Activated gamma-delta T cell (primary cell): ENCODE measurements at regions not wholly inside any gene's neighbourhood (a gene's known extent, or its start where the extent isn't known, plus 50 kb on each side); places are given as distances from the start of the nearest gene placed in this dataset.
"Not testable (repeated sequence)": the region's sequence is repeated elsewhere in the genome, so short reads cannot be mapped to it uniquely, and the experiment has no call there.

ENCODE experiments used
- DNase-seq: peaks from one replicate; lab custom pipeline; 2025; lab: John Stamatoyannopoulos, UW

DNA sequence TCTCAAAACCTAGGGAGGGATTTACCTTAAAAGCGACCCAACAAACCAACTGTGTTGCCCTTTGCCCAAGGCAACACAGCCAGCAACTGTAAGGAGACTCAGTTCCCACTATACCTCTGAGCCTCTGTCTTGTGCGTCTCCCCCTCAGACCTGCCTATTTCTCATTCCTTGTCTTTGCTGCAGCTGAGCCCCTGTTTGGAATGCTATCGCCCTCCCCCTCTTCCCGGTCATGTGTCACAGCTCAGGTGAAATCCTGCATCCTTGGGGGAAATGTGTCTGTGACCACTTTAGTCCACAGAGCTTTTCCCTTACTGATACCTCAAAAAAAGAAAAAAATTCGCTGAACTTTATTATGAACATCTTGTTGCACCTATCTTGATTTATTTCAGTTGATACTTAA lies 52.0 kb upstream of the LRIG1 start:
- DNase-seq: no peak

DNA sequence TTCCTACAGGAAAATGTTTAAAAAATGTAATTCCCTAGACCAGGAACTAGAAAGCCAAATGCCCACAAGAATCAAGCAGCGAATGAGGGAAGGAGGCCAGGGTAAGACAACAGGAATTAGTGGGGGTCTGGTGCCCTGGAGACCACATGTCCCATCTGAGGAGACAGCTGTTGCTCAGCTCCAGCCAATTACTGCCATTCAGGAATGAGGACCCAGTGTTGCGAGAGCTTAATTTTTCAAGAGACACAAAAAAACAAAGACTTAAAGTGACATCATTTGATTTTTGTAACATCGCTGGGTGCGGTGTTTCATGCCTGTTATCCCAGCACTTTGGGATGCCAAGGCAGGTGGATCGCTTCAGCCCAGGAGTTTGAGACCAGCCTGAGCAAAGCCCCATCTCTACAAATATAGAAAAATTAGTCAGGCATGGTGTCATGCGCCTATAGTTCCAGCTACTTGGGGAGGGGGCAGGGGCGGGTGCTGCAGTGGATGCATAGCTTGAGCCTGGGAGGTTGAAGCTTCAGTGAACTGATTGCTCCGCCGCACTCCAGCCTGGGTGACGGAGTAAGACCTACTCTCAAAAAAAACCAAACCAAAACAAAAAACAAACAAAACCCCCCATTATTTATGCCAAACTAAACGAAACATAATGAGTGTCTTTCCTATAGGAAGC lies 52.8 kb upstream of the LRIG1 start:
- no peak for DNase-seq

DNA sequence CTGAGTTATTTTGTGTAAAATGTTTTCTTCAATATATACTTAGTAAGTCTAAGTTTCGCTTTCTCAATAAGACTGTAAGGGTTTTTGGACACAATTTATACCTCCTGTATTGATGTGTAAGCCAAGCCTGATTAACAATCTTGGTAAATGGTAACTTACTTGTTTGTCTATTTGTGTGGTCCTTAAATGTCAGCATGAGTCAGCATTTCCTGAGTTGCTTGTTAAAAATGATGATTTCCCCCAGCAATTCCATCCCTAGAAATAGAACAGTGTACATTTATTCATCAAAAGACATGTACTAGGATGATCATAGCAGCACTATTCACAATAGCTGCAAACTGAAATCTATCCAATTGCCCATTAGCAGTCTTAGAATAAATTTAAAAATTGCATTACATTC lies 53.4 kb upstream of the LRIG1 start:
- no peak for DNase-seq

DNA sequence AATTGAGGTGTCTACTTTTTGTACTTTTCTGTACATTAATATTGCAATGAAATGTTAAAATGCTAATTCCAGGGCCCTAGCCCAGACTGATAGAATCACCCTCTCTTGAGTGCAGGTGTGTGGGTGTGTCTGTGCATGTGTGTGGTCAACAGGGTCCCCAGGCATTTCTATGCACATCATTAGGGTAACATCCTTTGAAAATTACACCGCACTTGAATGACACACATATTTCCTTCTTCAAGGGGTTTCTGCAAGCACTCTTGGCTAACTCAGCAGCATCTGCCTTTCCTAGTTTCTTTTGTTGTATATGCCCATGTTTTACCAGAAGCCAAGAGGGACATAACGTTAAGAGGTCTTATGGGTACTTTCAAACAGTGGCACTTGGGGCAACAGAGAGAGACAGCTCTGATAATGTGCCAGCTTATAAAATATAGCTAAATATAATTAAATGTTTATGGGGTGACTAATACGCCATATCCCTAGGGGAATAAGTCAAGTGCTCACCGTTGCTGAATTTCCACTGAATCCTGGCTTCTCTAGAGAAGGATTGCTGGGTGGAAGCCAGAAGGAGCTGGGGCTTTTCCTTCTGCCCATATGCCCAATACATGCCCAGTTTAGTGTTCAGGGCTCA lies 54.5 kb upstream of the LRIG1 start:
- no peak for DNase-seq

DNA sequence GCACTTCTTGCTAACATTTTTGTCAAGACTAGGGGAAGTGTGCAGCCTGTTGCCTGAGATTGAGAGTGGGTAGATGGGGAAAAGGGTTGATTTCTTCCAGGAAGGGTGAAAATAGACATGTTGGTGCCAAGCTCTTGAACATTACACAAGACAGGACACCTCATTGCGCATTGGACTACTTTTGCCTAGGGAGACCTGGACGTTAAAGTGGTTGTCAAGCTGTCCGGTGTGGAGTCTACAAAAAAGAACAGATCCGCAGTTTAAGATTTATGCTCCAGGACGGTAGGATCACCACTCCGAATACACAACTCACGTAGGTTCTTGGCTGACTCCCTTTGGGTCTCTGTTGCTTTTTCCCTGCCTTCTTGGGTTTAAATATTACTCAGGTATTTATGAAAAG lies 56.3 kb upstream of the LRIG1 start:
- no peak for DNase-seq

DNA sequence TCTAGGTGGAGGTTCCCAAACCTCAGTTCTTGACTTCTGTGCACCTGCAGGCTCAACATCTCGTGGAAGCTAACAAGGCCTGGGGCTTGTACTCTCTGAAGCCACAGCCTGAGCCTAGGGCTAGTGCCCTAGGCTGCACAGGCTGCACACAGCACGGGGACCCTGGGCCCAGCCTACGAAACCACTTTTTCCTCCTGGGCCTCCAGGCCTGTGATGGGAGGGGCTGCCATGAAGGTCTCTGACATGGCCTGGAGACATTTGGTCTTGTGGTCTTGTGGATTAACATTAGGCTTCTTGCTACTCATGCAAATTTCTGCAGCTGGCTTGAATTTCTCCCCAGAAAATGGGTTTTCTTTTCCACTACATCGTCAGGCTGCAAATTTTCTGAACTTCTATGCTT lies 59.1 kb upstream of the LRIG1 start:
- DNase-seq: not testable (repeated sequence)

DNA sequence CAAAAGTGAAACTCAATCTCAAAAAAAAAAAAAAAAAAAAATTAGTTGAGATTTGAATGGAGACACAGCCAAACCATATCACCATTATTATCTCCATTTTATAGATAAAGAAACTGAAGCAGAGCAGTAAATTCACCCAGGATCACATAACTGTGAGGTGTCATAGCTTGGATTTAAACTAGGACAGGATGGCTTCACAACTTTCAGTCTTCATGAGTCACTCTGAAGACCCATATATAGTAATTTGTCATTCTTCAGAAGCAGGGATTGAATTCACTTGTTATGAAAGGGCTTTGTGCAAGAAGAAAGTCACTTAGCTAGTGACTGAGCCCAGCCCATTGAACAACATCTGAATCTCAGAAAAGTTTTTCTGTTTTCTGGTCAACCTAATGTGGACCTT lies 60.5 kb upstream of the LRIG1 start:
- no peak for DNase-seq

DNA sequence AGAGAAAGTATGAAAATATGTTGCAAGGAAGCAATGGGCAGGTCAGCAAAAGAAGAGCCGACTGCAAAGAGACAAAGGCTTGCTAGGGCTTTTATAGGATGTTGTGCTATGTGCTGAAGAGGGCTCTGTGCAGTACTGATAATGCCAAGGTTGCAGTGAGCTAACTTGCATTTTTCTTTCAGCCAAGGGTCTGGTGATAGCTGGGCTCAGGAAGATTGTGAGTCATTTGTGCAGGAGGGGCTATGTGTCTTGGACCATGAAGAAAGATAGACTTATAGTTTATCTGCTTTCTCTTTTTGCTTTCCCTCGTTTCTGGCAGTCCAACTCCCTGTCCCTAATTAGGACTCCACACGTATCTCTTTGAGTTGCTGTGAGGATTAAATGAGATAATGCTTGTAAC lies 64.5 kb upstream of the LRIG1 start:
- DNase-seq: no peak

DNA sequence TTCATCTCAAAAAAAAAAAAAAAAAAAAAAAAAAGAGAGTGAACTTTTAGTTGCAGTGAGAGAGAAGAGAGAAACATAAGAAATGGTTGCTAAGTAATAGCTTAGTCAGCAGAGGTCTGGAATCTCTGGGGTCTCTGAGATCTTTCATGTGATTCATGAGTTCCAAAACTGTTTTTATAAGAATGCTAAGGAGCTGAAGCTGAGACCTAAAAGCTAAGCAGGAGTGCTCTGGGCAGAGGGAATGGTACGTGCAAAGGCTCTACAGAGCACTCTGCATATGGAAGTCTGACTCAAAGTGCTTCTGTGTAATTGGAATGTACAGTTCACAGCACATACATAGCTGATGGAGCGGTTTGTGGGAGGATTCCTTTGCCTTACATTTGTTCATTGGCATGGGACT lies 66.3 kb upstream of the LRIG1 start:
- no peak for DNase-seq

DNA sequence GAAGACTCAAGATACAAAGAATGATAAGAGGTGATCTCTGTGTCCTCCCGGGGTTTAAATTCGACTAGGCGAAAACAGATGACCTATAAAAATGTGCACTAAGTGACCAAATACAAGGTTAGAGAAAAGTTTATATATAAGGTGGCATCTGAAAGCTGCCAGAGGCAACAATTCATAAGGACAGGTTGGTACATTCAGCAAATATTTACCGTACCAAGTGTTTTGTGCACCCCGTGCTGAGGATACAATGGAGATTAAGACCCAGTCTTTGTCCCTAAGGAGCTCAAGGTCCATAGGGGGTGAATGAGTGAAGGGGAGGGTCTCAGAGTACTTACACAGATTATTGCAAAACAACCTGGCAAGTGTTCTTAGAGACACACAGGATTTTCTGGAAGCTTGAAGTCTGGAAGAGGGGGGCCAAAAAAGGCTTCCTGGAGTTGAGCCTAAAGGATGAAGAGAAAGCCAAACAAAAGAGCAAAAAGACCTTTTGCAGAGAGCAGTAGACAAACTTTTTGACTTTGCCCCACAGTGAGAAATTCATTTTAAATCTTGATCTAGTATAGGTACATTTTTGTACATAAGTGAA lies 71.4 kb upstream of the LRIG1 start:
- DNase-seq: no peak

DNA sequence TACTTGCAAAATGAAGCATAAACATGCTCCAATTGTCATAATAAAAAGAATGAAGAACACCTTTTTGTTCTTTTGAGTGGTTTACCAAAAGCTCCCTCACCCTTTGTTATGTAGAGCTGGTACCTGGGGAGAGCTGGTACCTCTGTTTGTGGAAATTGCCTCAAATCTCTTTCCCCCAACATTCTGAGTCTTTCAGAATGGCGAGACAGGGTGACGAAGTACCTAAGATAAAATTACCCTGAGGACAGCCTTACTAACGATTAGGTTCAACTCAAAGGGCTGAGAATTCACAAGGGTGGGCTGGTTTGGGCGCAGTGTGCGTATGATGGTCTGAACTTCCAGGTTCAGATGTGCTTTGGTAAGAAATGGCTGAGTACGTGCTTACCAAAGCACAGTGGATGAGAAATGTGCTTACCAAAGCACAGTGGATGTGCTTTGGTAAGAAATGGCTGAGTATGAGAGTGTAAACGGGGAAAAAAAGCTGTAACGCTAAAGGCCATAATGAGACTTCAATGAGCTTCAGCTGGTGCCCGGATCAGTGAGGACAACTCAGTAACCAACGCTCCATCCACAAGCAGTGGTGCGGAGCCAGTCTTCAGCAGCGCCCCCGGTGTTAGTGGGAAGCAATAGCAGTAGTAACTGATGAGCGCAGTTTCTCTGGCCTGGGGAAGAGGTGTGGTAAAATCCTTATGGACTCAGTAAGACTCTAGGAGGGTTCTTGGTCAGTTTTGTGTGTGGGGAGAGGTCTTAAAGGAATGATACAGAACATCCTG lies 72.3 kb upstream of the LRIG1 start:
- no peak for DNase-seq

DNA sequence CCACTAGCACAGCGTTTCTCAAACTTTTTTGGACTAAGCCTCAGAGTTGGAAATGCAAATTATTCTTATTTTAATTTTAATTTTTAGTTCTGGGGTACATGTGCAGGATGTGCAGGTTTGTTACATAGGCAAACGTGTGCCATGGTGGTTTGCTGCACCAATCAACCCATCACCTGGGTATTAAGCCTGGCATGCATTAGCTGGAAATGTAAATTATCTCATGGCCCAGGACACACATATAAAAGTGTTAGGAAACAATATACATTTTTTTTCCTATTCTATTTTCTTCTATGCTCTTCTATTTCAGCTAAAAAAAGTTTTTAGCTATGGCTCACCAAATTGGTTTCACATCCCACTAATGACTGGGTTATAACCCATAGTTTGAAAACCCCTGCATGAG lies 73.3 kb upstream of the LRIG1 start:
- DNase-seq: no peak

DNA sequence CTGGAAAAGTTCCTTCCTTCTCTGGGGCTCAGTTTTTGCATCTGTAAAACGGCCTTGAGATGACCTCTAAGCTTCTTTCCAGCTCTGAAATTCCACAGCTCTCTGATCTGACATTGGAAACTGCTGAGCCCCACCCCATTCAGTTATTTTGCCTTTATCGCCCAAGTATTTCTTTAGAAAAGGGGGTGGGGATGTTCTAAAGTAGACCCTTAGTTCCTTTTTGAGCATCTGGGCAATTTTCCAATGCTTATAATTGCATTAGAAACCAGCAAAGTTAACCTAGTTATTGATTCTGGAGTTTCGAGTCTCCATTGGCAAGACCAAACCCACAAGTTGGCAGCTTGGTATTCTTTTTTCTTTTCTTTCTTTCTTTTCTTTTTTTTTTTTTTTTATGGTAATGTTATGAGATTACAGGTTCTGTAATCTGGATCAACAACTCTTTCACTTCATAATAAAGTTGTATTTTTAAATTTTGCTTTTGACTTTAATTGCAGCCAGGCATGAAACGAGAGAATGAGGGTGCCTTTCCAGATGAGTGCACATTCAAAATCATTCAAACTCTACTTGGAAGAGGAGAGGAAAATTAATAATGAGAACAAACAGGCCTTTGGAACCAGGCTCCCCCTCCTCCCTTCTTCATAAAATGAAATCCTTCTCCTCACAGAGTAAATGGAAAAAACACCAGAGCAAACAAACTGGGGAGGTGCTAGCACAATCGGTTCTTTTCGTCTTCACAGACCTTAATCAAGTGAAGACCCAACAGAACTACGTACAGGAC lies 76.8 kb upstream of the LRIG1 start:
- no peak for DNase-seq

DNA sequence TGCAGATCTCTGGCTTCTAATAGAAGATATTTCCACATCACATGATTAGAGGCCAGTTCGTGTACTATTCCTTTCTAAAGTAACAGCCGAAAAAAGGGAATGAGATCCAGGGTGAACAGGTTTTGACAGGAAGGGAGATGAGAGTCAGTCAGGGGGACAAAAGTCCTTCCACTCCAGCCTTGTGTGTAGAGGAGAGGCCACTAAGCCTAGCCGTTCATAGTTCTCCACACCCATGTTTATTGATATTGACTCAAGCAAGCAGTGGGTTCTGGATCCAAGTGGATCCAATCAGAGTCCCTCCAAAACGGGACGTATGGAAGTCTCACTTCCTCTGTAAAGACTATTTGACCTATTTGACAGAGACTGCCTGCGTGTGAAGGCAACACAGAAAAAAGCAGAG lies 80.4 kb upstream of the LRIG1 start:
- DNase-seq: no peak

DNA sequence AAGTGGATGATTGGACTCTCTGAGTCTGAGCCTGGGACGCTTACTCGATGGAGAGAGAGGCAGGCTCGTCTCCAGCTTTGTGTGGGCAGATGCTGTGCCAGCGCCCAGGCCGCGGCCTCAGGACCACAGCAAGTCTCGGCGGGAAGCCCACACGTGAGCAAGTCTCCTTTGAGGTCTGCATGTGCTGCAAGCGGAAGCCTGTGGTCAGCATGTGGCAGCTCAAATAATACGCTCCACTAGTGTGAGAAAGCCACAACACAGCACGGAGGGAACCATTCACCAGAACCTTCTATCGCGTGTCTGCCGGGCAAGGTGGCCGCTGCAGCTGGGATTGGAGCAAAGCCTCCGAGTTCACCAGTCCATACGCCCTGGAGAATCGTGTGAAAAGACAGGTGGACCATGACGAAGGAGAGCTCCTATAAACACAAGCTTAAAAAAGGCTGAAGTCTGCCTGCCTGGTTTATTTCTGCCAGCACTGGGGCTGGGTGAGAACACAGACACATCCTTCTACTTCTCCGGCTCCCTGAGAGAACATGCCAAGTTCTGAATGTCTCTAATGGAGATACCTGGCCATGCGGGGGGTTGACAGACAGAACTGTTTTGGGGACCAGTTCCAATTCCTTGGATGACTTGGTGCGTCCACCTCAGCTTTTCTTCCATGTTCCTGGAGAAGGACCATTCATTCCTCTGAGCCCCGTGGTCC lies 82.0 kb upstream of the LRIG1 start:
- peak; percentile 31 for DNase-seq

DNA sequence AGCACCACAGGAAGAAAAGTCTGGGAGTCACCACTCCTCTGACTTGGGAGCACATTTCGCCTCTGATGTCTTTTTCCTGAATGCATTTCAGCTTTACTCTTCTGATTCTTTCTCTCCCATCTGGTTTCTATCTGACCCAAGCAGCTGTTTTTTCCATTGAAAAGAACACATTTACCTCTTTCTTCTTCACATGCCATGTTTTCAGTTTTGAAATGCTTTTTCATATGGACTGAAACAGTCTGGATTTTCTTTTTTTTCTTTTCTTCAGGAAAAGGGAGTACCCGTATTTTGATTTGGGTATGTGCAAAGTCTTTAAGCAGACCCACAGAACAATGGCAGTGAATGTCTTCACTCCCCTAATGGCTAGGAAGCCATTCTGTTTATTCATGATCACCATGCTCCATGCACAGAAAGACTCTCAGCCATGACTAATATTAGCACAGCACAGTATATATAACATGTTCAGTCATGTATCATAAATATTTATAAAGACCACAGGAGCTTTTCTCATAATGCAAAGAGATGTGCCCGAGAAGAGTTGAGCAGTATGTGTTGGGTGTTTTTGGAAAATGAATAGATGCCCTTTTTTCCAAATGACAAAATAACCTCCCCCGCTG lies 82.7 kb upstream of the LRIG1 start:
- no peak for DNase-seq

DNA sequence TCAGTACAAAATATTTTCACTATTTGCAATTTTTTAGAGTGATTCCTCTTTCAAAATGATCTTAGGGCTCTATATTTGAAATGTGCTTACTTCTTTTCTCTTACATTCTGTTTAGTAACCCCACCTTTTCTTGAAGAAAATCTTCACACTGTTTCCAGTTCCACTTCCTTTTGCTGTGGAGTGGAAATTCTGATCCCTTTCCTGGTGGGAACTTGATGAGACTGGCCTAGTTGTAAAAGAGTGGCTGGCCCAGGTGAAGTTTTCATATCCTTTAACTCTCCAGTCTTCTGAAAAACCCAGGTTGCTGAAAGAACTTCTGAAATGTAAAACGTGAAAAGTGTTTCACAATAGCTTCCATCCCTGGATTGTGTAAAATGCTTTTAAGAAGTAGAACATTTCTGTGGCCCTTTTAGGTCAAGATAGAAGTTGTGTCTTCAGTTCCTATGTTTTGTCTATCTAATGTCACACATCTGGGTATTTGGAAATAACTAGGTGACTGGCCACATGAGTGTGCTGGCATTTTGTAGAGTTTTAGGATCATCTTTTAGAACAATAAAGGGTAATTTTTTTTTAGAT lies 84.8 kb upstream of the LRIG1 start:
- no peak for DNase-seq

DNA sequence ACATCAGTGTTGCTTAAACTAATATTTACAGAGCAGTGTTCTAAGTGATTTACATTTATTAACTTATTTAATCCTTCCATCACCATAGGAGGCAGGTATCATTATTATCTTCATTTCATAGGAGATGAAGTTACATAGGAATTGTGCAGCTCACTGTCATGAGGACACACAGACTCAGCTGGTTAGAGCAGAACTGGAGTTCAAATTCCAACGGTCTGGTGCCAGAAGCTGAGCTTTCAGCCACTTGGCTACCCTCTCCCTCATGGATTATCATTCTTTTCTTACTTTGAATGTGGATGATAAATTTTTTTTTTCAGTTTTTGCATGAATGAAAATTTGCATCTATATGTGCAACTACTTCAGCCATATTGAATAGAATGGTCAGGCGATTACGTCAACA lies 86.0 kb upstream of the LRIG1 start:
- DNase-seq: no peak

DNA sequence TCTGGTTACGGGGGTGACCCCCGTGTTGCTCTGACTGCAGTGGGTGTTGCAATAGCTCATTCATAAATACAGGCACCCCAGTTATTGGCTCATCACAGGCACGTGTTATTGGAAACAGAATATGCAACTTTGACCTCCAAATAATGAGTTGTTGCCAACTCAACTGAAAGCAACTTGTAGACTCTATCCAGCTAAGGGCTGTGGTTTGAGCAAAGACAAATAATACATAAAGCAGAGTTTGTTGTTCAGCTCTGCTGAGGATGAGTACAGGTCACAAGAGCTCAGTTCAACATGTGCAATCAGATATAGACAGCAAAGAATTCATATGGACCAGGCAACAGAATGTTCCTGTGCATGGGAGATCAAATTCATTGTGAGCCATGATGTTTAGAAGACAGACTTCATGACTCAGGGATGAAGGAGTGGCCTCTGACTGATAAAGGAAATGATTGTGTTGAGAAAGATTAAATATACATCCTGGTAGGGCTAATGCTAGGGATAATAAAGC lies 87.6 kb upstream of the LRIG1 start:
- no peak for DNase-seq

DNA sequence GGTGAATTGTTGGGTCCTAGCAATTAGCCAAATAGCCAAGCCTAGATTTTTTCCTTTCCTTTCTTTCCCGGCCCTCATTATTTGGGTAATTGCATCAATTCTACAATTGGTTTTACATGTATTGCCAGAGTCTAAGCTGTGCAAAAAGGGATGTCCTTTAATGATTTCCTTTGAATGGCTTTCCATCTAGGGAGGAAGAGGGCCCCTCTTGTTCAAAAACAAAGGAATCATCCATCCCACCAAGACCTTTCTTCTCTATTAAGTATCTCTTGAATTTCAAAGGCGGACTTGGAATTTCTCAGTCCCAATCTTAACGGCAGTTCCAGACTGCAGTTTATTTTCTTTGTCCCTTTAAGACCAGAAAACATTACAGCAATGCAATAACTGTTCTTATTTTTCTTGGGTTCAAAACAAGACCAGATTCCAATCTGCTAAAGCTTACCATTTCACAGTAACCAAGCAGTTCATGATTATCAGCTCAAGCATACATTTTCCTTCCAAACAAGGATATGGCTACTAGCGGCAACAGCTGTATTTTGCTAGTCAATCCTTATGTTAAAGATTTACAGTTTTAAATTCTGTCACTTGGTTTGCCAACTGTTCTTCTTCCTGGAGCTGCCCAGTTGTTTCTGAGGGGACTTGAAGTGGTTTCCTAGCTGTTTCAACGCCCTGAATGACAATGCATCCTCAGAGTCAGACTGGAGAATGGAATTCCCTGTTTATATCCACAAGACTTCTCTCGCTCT lies 91.4 kb upstream of the LRIG1 start:
- no peak for DNase-seq
